K562 (cell line): ENCODE measurements at regions not wholly inside any gene's neighbourhood (a gene's known extent, or its start where the extent isn't known, plus 50 kb on each side); places are given as distances from the start of the nearest gene placed in this dataset.

Experiments
- ATAC-seq: fragments of 200-7000 bp; cut with Tn5 transposase; 3 replicates; pipeline ENCODE4 v1.9.1; 2020; ENCODE audit warnings: moderate library complexity
- BruUV-seq: library from RNA; stranded (reverse); fragments of 400-500 nt; replicated peaks from 2 replicates; lab custom pipeline; 2021; lab: Mats Ljungman, UMichigan
- CTCF ChIA-PET: fragments of 300-600 bp; formaldehyde crosslinking; extraction: SDS; loops from one replicate; lab custom pipeline; 2021; ENCODE audit warnings: low intra/inter-chr PET ratio; lab: Yijun Ruan, JAX
- POLR2A ChIA-PET: fragments of 300-600, 350-650 bp; sonication (Branson Sonifier 250); formaldehyde crosslinking; extraction: SDS; loops from one replicate; lab custom pipeline; 2021; ENCODE audit warnings: antibody characterized with exemption, inconsistent platforms; lab: Yijun Ruan, JAX
- DNase-seq, 4 experiments: peaks; one replicate each; pipeline versions ENCODE4 v3.0.0 to v3.0.0-alpha.2; 2011 to 2018; ENCODE audit warnings: low spot score in 3 of 4, mixed read lengths in 3 of 4; ENCODE audit errors: extremely low read depth in 1 of 4
- FAIRE-seq: peaks from 2 replicates; lab custom pipeline; 2011; peaks lifted over from hg19 to GRCh38; lab: Jason Lieb, UNC
- H2AFZ ChIP-seq: 2 replicates; pipeline ENCODE4 v1.6.0; 2011; ENCODE audit warnings: low read depth, low read length, control low read depth, inconsistent platforms
- H3K27ac ChIP-seq: fragments of 200-600 bp; 3 replicates; pipeline ENCODE4 v1.8.0; 2011; ENCODE audit warnings: low read depth, mild to moderate bottlenecking, control low read depth, inconsistent platforms, low read length, moderate library complexity, mixed read lengths; ENCODE audit errors: extremely low read depth
- H3K27me3 ChIP-seq, 2 experiments: fragments of 300-600 bp in 1 of 2; 2 replicates in 1 of 2; 3 replicates in 1 of 2; pipeline versions ENCODE4 v1.6.0 to v1.8.0; 2011; ENCODE audit warnings: inconsistent platforms in 2 of 2, low read length in 2 of 2, mild to moderate bottlenecking in 1 of 2, mixed read lengths in 1 of 2, moderate library complexity in 1 of 2; ENCODE audit not compliant: control insufficient read depth in 2 of 2, insufficient read depth in 2 of 2
- H3K36me3 ChIP-seq: fragments of 300-600 bp; 3 replicates; pipeline ENCODE4 v1.8.0; 2011; ENCODE audit warnings: mild to moderate bottlenecking, low read length, inconsistent platforms; ENCODE audit not compliant: control insufficient read depth, insufficient read depth
- H3K4me1 ChIP-seq, 2 experiments: fragments of 200-600 bp in 1 of 2; replicated peaks in 1 of 2; 2 replicates in 1 of 2; 3 replicates in 1 of 2; pipeline versions ENCODE4 v1.5.1 to v1.8.0; 2011; ENCODE audit warnings: inconsistent platforms in 2 of 2, low read length in 2 of 2, mild to moderate bottlenecking in 1 of 2, mixed read lengths in 1 of 2, moderate library complexity in 1 of 2; ENCODE audit not compliant: control insufficient read depth in 2 of 2, insufficient read depth in 2 of 2
- H3K4me2 ChIP-seq: 2 replicates; pipeline ENCODE4 v1.6.1; 2011; ENCODE audit warnings: low read length, control low read depth, inconsistent platforms, mixed read lengths; ENCODE audit not compliant: insufficient read depth
- H3K4me3 ChIP-seq: fragments of 200-600 bp; sonication (generic), shearing (Covaris generic); 2 replicates; pipeline ENCODE4 v1.5.1; 2016; ENCODE audit warnings: control low read depth, inconsistent platforms
- H3K79me2 ChIP-seq: fragments of 200-600 bp; 3 replicates; pipeline ENCODE4 v1.8.0; 2011; ENCODE audit warnings: low read length, inconsistent platforms; ENCODE audit not compliant: control insufficient read depth, insufficient read depth
- H3K9ac ChIP-seq, 2 experiments: 2 replicates each; pipeline versions ENCODE4 v1.6.0 to v1.6.1; 2011; ENCODE audit warnings: low read depth in 2 of 2, low read length in 2 of 2, control low read depth in 1 of 2, inconsistent platforms in 1 of 2, mild to moderate bottlenecking in 1 of 2, mixed read lengths in 1 of 2; ENCODE audit not compliant: insufficient read depth in 1 of 2
- H3K9me1 ChIP-seq: one replicate; pipeline ENCODE4 v1.6.0; 2011; ENCODE audit warnings: inconsistent platforms, mild to moderate bottlenecking, low read length, moderate library complexity; ENCODE audit not compliant: control insufficient read depth, insufficient read depth
- H3K9me3 ChIP-seq: replicated peaks from 2 replicates; pipeline ENCODE4 v1.5.1; 2011; ENCODE audit warnings: low read depth, low read length, inconsistent platforms; ENCODE audit not compliant: control insufficient read depth, insufficient read depth
- H4K20me1 ChIP-seq: replicated peaks from 2 replicates; pipeline ENCODE4 v1.6.1; 2011; ENCODE audit warnings: low read length, inconsistent platforms, mixed read lengths; ENCODE audit not compliant: control insufficient read depth, insufficient read depth
- BRD4 ChIP-seq: fragments of 200-600 bp; sonication (generic); IDR thresholded peaks from 2 replicates; pipeline ENCODE4 v1.6.1; 2017; ENCODE audit warnings: inconsistent platforms
- HNRNPK ChIP-seq: fragments of 200-400 bp; formaldehyde crosslinking; IDR thresholded peaks from one replicate; pipeline ENCODE4 v1.6.1; 2018; ENCODE audit warnings: mild to moderate bottlenecking, low read depth, low read length; ENCODE audit not compliant: poor library complexity, severe bottlenecking
- KAT2B ChIP-seq: IDR thresholded peaks from one replicate; pipeline ENCODE4 v1.6.1; 2012; ENCODE audit warnings: low read depth, mild to moderate bottlenecking, control low read depth, inconsistent platforms, low read length, moderate library complexity
- POLR2G ChIP-seq: fragments of 200-400 bp; formaldehyde crosslinking; IDR thresholded peaks from 2 replicates; pipeline ENCODE4 v1.6.1; 2017; ENCODE audit warnings: low read depth, mild to moderate bottlenecking, antibody characterized with exemption, low read length, moderate library complexity
- WHSC1 ChIP-seq: IDR thresholded peaks from one replicate; pipeline ENCODE4 v1.6.1; 2012; ENCODE audit warnings: low read length, control low read depth, inconsistent platforms
- WGBS: fragments of 100-300 bp; shearing (Covaris generic); methylation state at CpG from one replicate; pipeline ENCODE4 v1.1.6; 2016; ENCODE audit warnings: low coverage, mixed read lengths; ENCODE audit not compliant: insufficient coverage; ENCODE audit errors: missing lambda C conversion rate; 5-methylcytosine and 5-hydroxymethylcytosine counted together
- in situ Hi-C: fragments of 300-500 bp; cut with MboI; formaldehyde crosslinking; loops from 4 replicates; pipeline ENCODE4 v1.15.0; 2018; ENCODE audit warnings: inconsistent platforms, mixed read lengths
- intact Hi-C: fragments of 100-400 bp; cut with micrococcal nuclease; formaldehyde crosslinking; loops from 2 replicates; pipeline ENCODE4 v1.14.2; 2022
- TF ChIP-seq, protein P1 (sequence below): sonication (generic); formaldehyde crosslinking; IDR thresholded peaks from 2 replicates; pipeline ENCODE4 v1.8.0; 2022; ENCODE audit warnings: mild to moderate bottlenecking, missing genetic modification reagents, borderline replicate concordance
- TF ChIP-seq, protein P2 (sequence below): sonication (generic); formaldehyde crosslinking; IDR thresholded peaks from 2 replicates; pipeline ENCODE4 v1.8.0; 2023; ENCODE audit warnings: missing genetic modification reagents, mild to moderate bottlenecking, borderline replicate concordance

DNA sequence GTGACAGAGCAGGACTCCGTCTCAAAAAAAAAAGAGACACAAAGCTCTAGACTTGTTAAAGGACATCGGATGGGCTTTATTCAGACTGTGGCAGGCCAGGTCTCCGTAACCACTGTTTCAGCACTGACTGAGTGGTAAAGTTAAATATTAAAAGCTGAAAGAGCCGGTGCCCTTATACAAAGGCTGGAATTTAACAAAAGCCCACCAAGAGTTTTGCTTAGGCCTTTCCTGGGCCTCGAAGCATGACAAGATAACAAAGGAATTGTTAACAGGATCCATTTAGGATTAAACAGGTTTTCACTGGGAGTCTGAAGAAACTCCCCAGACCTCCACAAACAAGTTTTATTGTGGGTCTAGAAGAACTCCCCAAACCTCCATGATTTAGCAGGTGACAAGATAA is 727.8 kb downstream of the TYW1 start:
- Histone ChIP-seq H3K27me3 (no peaks in the 10 kb centered on the region; a peak in 1 of 5 replicates), H3K36me3 (no peaks in the 10 kb centered on the region), H4K20me1 (no peaks in the 10 kb centered on the region), H3K9me3 (no peaks in the 10 kb centered on the region), H3K4me3 (no peak overlapping the region), H3K9me1 (no peaks in the 10 kb centered on the region), H3K27ac (no peak overlapping the region), H3K4me2 (no peak overlapping the region), H2AFZ (no peak overlapping the region), H3K79me2 (no peaks in the 10 kb centered on the region), H3K4me1 (no peaks in the 10 kb centered on the region), H3K9ac (no peak overlapping the region)
- TF ChIP-seq HNRNPK (no peak), WHSC1 (no peak), BRD4 (no peak), POLR2G (no peak), KAT2B (no peak)
- TF ChIP-seq, protein P1, sequence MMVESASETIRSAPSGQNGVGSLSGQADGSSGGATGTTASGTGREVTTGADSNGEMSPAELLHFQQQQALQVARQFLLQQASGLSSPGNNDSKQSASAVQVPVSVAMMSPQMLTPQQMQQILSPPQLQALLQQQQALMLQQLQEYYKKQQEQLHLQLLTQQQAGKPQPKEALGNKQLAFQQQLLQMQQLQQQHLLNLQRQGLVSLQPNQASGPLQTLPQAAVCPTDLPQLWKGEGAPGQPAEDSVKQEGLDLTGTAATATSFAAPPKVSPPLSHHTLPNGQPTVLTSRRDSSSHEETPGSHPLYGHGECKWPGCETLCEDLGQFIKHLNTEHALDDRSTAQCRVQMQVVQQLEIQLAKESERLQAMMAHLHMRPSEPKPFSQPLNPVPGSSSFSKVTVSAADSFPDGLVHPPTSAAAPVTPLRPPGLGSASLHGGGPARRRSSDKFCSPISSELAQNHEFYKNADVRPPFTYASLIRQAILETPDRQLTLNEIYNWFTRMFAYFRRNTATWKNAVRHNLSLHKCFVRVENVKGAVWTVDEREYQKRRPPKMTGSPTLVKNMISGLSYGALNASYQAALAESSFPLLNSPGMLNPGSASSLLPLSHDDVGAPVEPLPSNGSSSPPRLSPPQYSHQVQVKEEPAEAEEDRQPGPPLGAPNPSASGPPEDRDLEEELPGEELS (CRISPR knock-in tag): no peak
- TF ChIP-seq, protein P2, sequence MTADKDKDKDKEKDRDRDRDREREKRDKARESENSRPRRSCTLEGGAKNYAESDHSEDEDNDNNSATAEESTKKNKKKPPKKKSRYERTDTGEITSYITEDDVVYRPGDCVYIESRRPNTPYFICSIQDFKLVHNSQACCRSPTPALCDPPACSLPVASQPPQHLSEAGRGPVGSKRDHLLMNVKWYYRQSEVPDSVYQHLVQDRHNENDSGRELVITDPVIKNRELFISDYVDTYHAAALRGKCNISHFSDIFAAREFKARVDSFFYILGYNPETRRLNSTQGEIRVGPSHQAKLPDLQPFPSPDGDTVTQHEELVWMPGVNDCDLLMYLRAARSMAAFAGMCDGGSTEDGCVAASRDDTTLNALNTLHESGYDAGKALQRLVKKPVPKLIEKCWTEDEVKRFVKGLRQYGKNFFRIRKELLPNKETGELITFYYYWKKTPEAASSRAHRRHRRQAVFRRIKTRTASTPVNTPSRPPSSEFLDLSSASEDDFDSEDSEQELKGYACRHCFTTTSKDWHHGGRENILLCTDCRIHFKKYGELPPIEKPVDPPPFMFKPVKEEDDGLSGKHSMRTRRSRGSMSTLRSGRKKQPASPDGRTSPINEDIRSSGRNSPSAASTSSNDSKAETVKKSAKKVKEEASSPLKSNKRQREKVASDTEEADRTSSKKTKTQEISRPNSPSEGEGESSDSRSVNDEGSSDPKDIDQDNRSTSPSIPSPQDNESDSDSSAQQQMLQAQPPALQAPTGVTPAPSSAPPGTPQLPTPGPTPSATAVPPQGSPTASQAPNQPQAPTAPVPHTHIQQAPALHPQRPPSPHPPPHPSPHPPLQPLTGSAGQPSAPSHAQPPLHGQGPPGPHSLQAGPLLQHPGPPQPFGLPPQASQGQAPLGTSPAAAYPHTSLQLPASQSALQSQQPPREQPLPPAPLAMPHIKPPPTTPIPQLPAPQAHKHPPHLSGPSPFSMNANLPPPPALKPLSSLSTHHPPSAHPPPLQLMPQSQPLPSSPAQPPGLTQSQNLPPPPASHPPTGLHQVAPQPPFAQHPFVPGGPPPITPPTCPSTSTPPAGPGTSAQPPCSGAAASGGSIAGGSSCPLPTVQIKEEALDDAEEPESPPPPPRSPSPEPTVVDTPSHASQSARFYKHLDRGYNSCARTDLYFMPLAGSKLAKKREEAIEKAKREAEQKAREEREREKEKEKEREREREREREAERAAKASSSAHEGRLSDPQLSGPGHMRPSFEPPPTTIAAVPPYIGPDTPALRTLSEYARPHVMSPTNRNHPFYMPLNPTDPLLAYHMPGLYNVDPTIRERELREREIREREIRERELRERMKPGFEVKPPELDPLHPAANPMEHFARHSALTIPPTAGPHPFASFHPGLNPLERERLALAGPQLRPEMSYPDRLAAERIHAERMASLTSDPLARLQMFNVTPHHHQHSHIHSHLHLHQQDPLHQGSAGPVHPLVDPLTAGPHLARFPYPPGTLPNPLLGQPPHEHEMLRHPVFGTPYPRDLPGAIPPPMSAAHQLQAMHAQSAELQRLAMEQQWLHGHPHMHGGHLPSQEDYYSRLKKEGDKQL (CRISPR knock-in tag): no peak
- intact Hi-C loops (no loop called here), in situ Hi-C loops (no loop called here)
- no TSS peak for BruUV-seq
- CTCF ChIA-PET: no interaction called here
- ATAC-seq (no peak), FAIRE-seq (no peak), DNase-seq (no peak)
- POLR2A ChIA-PET: no interaction called here
- 0% methylated on average over 5 of the region's 5 CpGs for WGBS
